MM.1S (cell line): ENCODE measurements at regions not wholly inside any gene's neighbourhood (a gene's known extent, or its start where the extent isn't known, plus 50 kb on each side); places are given as distances from the start of the nearest gene placed in this dataset.

Experiments
- DNase-seq: peaks from one replicate; pipeline ENCODE4 v3.0.0-alpha.2; 2015
- H2AFZ ChIP-seq: fragments of 300-600 bp; sonication (generic); 2 replicates; pipeline ENCODE4 v1.6.0; 2016; ENCODE audit warnings: antibody characterized with exemption, low read length
- H3F3A ChIP-seq: fragments of 300-600 bp; sonication (generic); 2 replicates; pipeline ENCODE4 v1.6.1; 2016; ENCODE audit warnings: mild to moderate bottlenecking, antibody characterized with exemption, low read length, moderate library complexity, mixed read lengths; ENCODE audit not compliant: insufficient read depth
- H3K27ac ChIP-seq: fragments of 300-600 bp; sonication (generic); 2 replicates; pipeline ENCODE4 v1.5.1; 2016; ENCODE audit warnings: mild to moderate bottlenecking, low read length
- H3K27me3 ChIP-seq: fragments of 300-600 bp; sonication (generic); replicated peaks from 2 replicates; pipeline ENCODE4 v1.6.0; 2016; ENCODE audit warnings: low read length; ENCODE audit not compliant: insufficient read depth
- H3K36me3 ChIP-seq: fragments of 300-600 bp; sonication (generic); replicated peaks from 2 replicates; pipeline ENCODE4 v1.6.1; 2016; ENCODE audit warnings: mild to moderate bottlenecking, low read length, mixed read lengths; ENCODE audit not compliant: insufficient read depth
- H3K4me1 ChIP-seq: fragments of 300-600 bp; sonication (generic); 2 replicates; pipeline ENCODE4 v1.6.1; 2016; ENCODE audit warnings: low read length, mixed read lengths
- H3K4me2 ChIP-seq: fragments of 300-600 bp; sonication (generic); 2 replicates; pipeline ENCODE4 v1.6.0; 2016; ENCODE audit warnings: low read depth, low read length
- H3K4me3 ChIP-seq: fragments of 300-600 bp; sonication (generic); 2 replicates; pipeline ENCODE4 v1.5.1; 2016; ENCODE audit warnings: low read length, mixed read lengths
- H3K79me2 ChIP-seq: fragments of 300-600 bp; sonication (generic); 2 replicates; pipeline ENCODE4 v1.6.1; 2016; ENCODE audit warnings: mixed run types, low read length, mixed read lengths
- H3K9ac ChIP-seq: fragments of 300-600 bp; sonication (generic); 2 replicates; pipeline ENCODE4 v1.6.1; 2016; ENCODE audit warnings: low read length, mixed read lengths
- H3K9me2 ChIP-seq: fragments of 300-600 bp; sonication (generic); replicated peaks from 2 replicates; pipeline ENCODE4 v1.6.1; 2016; ENCODE audit warnings: mild to moderate bottlenecking, low read length, mixed read lengths; ENCODE audit not compliant: insufficient read depth
- H3K9me3 ChIP-seq: fragments of 300-600 bp; sonication (generic); replicated peaks from 2 replicates; pipeline ENCODE4 v1.6.1; 2016; ENCODE audit warnings: mild to moderate bottlenecking, low read length, mixed read lengths; ENCODE audit not compliant: insufficient read depth
- H4K20me1 ChIP-seq: fragments of 300-600 bp; sonication (generic); 2 replicates; pipeline ENCODE4 v1.6.1; 2016; ENCODE audit warnings: mild to moderate bottlenecking, low read length, moderate library complexity, mixed read lengths; ENCODE audit not compliant: insufficient read depth
- EZH2 ChIP-seq: fragments of 300-600 bp; sonication (generic); optimal IDR thresholded peaks from 2 replicates; pipeline ENCODE3; 2017; ENCODE audit warnings: low read depth, mild to moderate bottlenecking, antibody characterized with exemption, low read length, mixed read lengths
- EZH2phosphoT487 ChIP-seq: fragments of 300-600 bp; sonication (generic); IDR thresholded peaks from 2 replicates; pipeline ENCODE4 v1.6.1; 2018; ENCODE audit warnings: antibody characterized with exemption, low read length
- TF ChIP-seq, protein P1 (sequence below): fragments of 300-600 bp; sonication (generic); IDR thresholded peaks from 2 replicates; pipeline ENCODE4 v1.5.1; 2016; ENCODE audit warnings: antibody characterized with exemption, low read length, mixed read lengths

DNA sequence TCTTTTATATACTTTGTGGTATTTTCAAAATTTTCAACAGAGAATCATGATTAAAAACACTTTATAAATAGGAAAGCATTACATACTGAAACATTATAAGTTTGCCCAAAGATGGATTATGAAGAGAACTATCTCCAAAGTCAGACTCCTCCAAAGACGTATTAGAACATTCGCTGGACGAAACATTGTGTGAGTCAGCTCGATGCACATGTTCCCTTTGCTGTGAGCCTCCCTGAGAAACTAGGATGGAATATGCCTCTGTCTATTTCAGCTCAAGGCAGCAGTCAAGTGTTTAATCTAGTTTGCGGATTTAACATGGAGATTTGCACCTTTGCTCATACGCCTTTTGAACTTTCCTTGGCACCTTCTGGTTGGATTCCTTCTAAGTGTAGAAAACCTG, 92.2 kb upstream of the NCKAP5 start:
- no peaks in the 10 kb centered on the region for H3K27me3 ChIP-seq
- DNase-seq, result no peak
- H3K9me2 ChIP-seq, result no peaks in the 10 kb centered on the region
- no peaks in the 10 kb centered on the region for H3K9me3 ChIP-seq
- no peak overlapping the region for H3K9ac ChIP-seq
- H3K27ac ChIP-seq, result no peak overlapping the region
- no peaks in the 10 kb centered on the region for H3F3A ChIP-seq
- no peaks in the 10 kb centered on the region for H3K4me1 ChIP-seq
- H4K20me1 ChIP-seq, result no peaks in the 10 kb centered on the region
- no peaks in the 10 kb centered on the region for H3K79me2 ChIP-seq
- H3K4me3 ChIP-seq, result no peak overlapping the region
- H2AFZ ChIP-seq, result no peak overlapping the region
- no peak overlapping the region for H3K4me2 ChIP-seq
- TF ChIP-seq EZH2 (no peak), EZH2phosphoT487 (no peak)
- TF ChIP-seq, protein P1, sequence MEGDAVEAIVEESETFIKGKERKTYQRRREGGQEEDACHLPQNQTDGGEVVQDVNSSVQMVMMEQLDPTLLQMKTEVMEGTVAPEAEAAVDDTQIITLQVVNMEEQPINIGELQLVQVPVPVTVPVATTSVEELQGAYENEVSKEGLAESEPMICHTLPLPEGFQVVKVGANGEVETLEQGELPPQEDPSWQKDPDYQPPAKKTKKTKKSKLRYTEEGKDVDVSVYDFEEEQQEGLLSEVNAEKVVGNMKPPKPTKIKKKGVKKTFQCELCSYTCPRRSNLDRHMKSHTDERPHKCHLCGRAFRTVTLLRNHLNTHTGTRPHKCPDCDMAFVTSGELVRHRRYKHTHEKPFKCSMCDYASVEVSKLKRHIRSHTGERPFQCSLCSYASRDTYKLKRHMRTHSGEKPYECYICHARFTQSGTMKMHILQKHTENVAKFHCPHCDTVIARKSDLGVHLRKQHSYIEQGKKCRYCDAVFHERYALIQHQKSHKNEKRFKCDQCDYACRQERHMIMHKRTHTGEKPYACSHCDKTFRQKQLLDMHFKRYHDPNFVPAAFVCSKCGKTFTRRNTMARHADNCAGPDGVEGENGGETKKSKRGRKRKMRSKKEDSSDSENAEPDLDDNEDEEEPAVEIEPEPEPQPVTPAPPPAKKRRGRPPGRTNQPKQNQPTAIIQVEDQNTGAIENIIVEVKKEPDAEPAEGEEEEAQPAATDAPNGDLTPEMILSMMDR, result no peak
- H3K36me3 ChIP-seq, result no peaks in the 10 kb centered on the region

DNA sequence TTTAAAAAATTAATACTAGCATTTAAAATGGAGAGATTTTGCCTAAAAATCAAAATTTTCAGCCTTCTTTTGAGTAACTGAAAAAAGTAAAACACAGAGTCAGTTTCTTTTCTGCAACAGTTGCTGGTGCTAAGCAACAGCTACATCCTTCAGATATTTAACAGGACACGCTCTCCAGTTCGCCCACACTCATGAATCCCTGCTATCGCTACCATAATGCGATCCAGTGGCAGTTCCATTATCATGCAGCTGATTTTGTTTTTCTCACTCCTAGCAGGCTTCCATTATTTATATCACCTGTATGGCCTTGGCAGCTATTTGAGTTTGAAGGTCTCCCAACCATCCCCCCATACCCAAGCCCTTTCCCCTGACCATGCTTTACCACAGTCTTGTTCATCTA, 93.1 kb upstream of the NCKAP5 start:
- H3K79me2 ChIP-seq, result no peaks in the 10 kb centered on the region
- no peaks in the 10 kb centered on the region for H3K27me3 ChIP-seq
- H2AFZ ChIP-seq, result no peak overlapping the region
- H3K4me1 ChIP-seq, result no peaks in the 10 kb centered on the region
- H3K4me3 ChIP-seq, result no peak overlapping the region
- H4K20me1 ChIP-seq, result no peaks in the 10 kb centered on the region
- no peaks in the 10 kb centered on the region for H3K9me3 ChIP-seq
- no peak overlapping the region for H3K4me2 ChIP-seq
- no peaks in the 10 kb centered on the region for H3F3A ChIP-seq
- H3K9ac ChIP-seq, result no peak overlapping the region
- no peak overlapping the region for H3K27ac ChIP-seq
- TF ChIP-seq EZH2phosphoT487, result no peak
- TF ChIP-seq, protein P1, result no peak
- no peak for TF ChIP-seq EZH2
- H3K9me2 ChIP-seq, result no peaks in the 10 kb centered on the region
- H3K36me3 ChIP-seq, result no peaks in the 10 kb centered on the region
- DNase-seq, result no peak

DNA sequence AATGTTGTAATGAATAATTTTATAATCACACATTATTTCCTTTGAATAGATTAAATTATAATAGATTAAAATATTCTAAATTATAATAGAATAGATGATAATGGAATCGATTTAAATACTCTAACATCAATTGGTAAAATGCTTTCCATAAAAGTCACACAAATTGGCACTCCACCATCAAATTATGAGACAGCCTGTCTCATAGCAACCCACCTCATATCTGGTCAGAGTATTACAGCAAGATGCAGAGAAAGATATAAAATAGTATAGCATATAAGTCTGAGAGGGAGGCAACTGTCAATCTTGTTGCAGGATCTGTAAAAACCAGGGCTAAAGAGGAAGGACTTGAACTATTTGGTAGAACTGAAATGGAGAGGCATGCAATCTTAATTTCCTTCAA, 98.4 kb upstream of the NCKAP5 start:
- DNase-seq, result no peak
- no peaks in the 10 kb centered on the region for H3K9me3 ChIP-seq
- H3K36me3 ChIP-seq, result no peaks in the 10 kb centered on the region
- H3K9ac ChIP-seq, result no peak overlapping the region
- TF ChIP-seq EZH2 (no peak), EZH2phosphoT487 (no peak)
- TF ChIP-seq, protein P1, result no peak
- no peaks in the 10 kb centered on the region for H3K4me1 ChIP-seq
- no peak overlapping the region for H2AFZ ChIP-seq
- no peaks in the 10 kb centered on the region for H4K20me1 ChIP-seq
- no peak overlapping the region for H3K4me2 ChIP-seq
- H3F3A ChIP-seq, result no peaks in the 10 kb centered on the region
- H3K4me3 ChIP-seq, result no peak overlapping the region
- H3K27ac ChIP-seq, result no peak overlapping the region
- H3K79me2 ChIP-seq, result no peaks in the 10 kb centered on the region
- H3K27me3 ChIP-seq, result no peaks in the 10 kb centered on the region
- H3K9me2 ChIP-seq, result no peaks in the 10 kb centered on the region
